Transverse colon (tissue), 4 donors: ENCODE measurements at regions not wholly inside any gene's neighbourhood (a gene's known extent, or its start where the extent isn't known, plus 50 kb on each side); places are given as distances from the start of the nearest gene placed in this dataset.

Experiments
- CTCF ChIP-seq, 5 experiments: fragments of 200-600 bp in 3 of 5; fragments of 450-650 bp in 2 of 5; sonication (generic) in 3 of 5; IDR thresholded peaks; 1 replicate in 2 of 5; 2 replicates in 3 of 5; pipeline ENCODE4 v1.5.1; 2016 to 2017; ENCODE audit warnings: antibody characterized with exemption in 5 of 5, inconsistent platforms in 3 of 5, mild to moderate bottlenecking in 2 of 5, moderate library complexity in 1 of 5
- EP300 ChIP-seq: sonication (generic); formaldehyde crosslinking; IDR thresholded peaks from one replicate; pipeline ENCODE4 v1.6.1; 2017; ENCODE audit warnings: antibody characterized with exemption, low read depth
- POLR2A ChIP-seq: fragments of 450-650 bp; IDR thresholded peaks from one replicate; pipeline ENCODE4 v1.6.1; 2016; ENCODE audit warnings: antibody characterized with exemption, mild to moderate bottlenecking, moderate library complexity
- POLR2AphosphoS5 ChIP-seq, 3 donors: sonication (generic); formaldehyde crosslinking; IDR thresholded peaks; one replicate each; pipeline ENCODE4 v1.6.1; 2016; ENCODE audit warnings: antibody characterized with exemption in 3 of 3

- TF ChIP-seq CTCF (IDR thresholded peaks at IDR 0.05) (no peak), EP300 (no peak), POLR2A (no peak), POLR2AphosphoS5 (IDR thresholded peaks at IDR 0.05) (no peak)
Measured at GRCh38 chr6:19150307-19150706, 686.9 kb upstream of the ID4 start.
